WTC11 (cell line): ENCODE measurements at regions not wholly inside any gene's neighbourhood (a gene's known extent, or its start where the extent isn't known, plus 50 kb on each side); places are given as distances from the start of the nearest gene placed in this dataset.

Experiments
- ATAC-seq: fragments of 200-7000 bp; cut with Tn5 transposase; 2 replicates; pipeline ENCODE4 v1.10.0; 2021; ENCODE audit warnings: mild to moderate bottlenecking, moderate library complexity
- CTCF ChIA-PET: fragments of 300-600 bp; sonication (Branson Sonifier 250); formaldehyde crosslinking; loops from one replicate; lab custom pipeline; 2021; ENCODE audit warnings: antibody characterized with exemption; lab: Charles Lee
- POLR2A ChIA-PET: fragments of 350-600 bp; sonication (Branson Sonifier 250); formaldehyde crosslinking; loops from one replicate; lab custom pipeline; 2021; ENCODE audit warnings: antibody characterized with exemption; lab: Charles Lee
- DNase-seq: peaks from one replicate; pipeline ENCODE4 v3.0.0; 2021; ENCODE audit warnings: low spot score
- H3K27ac Mint-ChIP-seq: 2 replicates; pipeline ENCODE4 v1.8.0; 2021; ENCODE audit warnings: mixed read lengths
- H3K27me3 Mint-ChIP-seq: 2 replicates; pipeline ENCODE4 v1.8.0; 2021; ENCODE audit warnings: low read depth, mild to moderate bottlenecking, moderate library complexity, mixed read lengths
- H3K36me3 Mint-ChIP-seq: 2 replicates; pipeline ENCODE4 v1.8.0; 2021; ENCODE audit warnings: mixed read lengths
- H3K4me1 Mint-ChIP-seq: 2 replicates; pipeline ENCODE4 v1.8.0; 2022; ENCODE audit warnings: mixed read lengths
- H3K4me3 Mint-ChIP-seq: 2 replicates; pipeline ENCODE4 v1.8.0; 2021; ENCODE audit warnings: mild to moderate bottlenecking, moderate library complexity, mixed read lengths
- H3K9me3 Mint-ChIP-seq: 2 replicates; pipeline ENCODE4 v1.8.0; 2021; ENCODE audit warnings: mixed read lengths
- AFF4 ChIP-seq: sonication (generic); formaldehyde crosslinking; IDR thresholded peaks from 2 replicates; pipeline ENCODE4 v1.8.1; 2023; ENCODE audit warnings: mild to moderate bottlenecking, missing genetic modification reagents, borderline replicate concordance
- ATF2 ChIP-seq: sonication (generic); formaldehyde crosslinking; IDR thresholded peaks from 2 replicates; pipeline ENCODE4 v1.8.1; 2022; ENCODE audit warnings: low read depth, missing genetic modification reagents, borderline replicate concordance
- ATF6 ChIP-seq: sonication (generic); formaldehyde crosslinking; IDR thresholded peaks from 2 replicates; pipeline ENCODE4 v1.8.1; 2023; ENCODE audit warnings: mild to moderate bottlenecking, missing genetic modification reagents
- EMX1 ChIP-seq: fragments of 250-450 bp; sonication (Bioruptor Pico); IDR thresholded peaks from 2 replicates; pipeline ENCODE4 v1.8.0; 2021; ENCODE audit warnings: mild to moderate bottlenecking
- FOXP4 ChIP-seq: sonication (generic); formaldehyde crosslinking; IDR thresholded peaks from 2 replicates; pipeline ENCODE4 v1.8.0; 2022; ENCODE audit warnings: mild to moderate bottlenecking, missing genetic modification reagents
- GABPB1 ChIP-seq: sonication (generic); formaldehyde crosslinking; IDR thresholded peaks from 2 replicates; pipeline ENCODE4 v1.8.1; 2023; ENCODE audit warnings: mild to moderate bottlenecking, missing genetic modification reagents
- IRF1 ChIP-seq: sonication (generic); formaldehyde crosslinking; IDR thresholded peaks from 2 replicates; pipeline ENCODE4 v1.8.0; 2023; ENCODE audit warnings: missing genetic modification reagents
- MAX ChIP-seq: sonication (generic); formaldehyde crosslinking; IDR thresholded peaks from 2 replicates; pipeline ENCODE4 v1.8.0; 2022; ENCODE audit warnings: mild to moderate bottlenecking, missing genetic modification reagents
- NR3C1 ChIP-seq: sonication (generic); formaldehyde crosslinking; conservative IDR thresholded peaks from 2 replicates; pipeline ENCODE4 v1.8.1; 2023; ENCODE audit warnings: low read depth, mild to moderate bottlenecking, missing genetic modification reagents
- STAT6 ChIP-seq: sonication (generic); formaldehyde crosslinking; conservative IDR thresholded peaks from 2 replicates; pipeline ENCODE4 v1.8.1; 2023; ENCODE audit warnings: mild to moderate bottlenecking, low read depth, missing genetic modification reagents, moderate library complexity
- TP53 ChIP-seq: sonication (generic); formaldehyde crosslinking; IDR thresholded peaks from 2 replicates; pipeline ENCODE4 v1.8.1; 2023; ENCODE audit warnings: mild to moderate bottlenecking, missing genetic modification reagents
- ZNF121 ChIP-seq: sonication (generic); formaldehyde crosslinking; IDR thresholded peaks from 2 replicates; pipeline ENCODE4 v1.8.0; 2023; ENCODE audit warnings: missing genetic modification reagents
- ZNF281 ChIP-seq: sonication (generic); formaldehyde crosslinking; IDR thresholded peaks from 2 replicates; pipeline ENCODE4 v1.8.0; 2023; ENCODE audit warnings: mild to moderate bottlenecking, missing genetic modification reagents

- TF ChIP-seq AFF4 (no peak), IRF1 (CRISPR knock-in tag) (no peak), FOXP4 (no peak), ATF2 (CRISPR knock-in tag) (no peak), STAT6 (CRISPR knock-in tag) (no peak), TP53 (no peak)
Observed at GRCh38 chr9:134993416-134993815, 75.7 kb upstream of the FCN1 start (continued).

- Mint-ChIP-seq H3K9me3 (peaks cover 36% of the 10 kb centered on the region), H3K36me3 (peaks cover 21% of the 10 kb centered on the region), H3K4me1 (peaks cover 9% of the 10 kb centered on the region), H3K27ac (no peak overlapping the region), H3K27me3 (peaks cover 11% of the 10 kb centered on the region), H3K4me3 (no peak overlapping the region)
- POLR2A ChIA-PET: no interaction called here
- ATAC-seq (no peak), DNase-seq (no peak)
- TF ChIP-seq ZNF281 (CRISPR knock-in tag): no peak
- TF ChIP-seq MAX (CRISPR knock-in tag): no peak
- no peak for TF ChIP-seq EMX1
- no peak for TF ChIP-seq NR3C1 (CRISPR knock-in tag)
- no peak for TF ChIP-seq ZNF121
- no peak for TF ChIP-seq ATF6 (CRISPR knock-in tag)
- no peak for TF ChIP-seq GABPB1 (CRISPR knock-in tag)
- CTCF ChIA-PET: interaction anchor here (2.3 kb wide), 1 partner anchor 216 kb away, joined by 6 read pairs; no protein-coding TSS in a partner anchor
Observed at GRCh38 chr9:134993996-134994720, 76.4 kb upstream of the FCN1 start.
